ENCODE measurements at regions not wholly inside any gene's neighbourhood (a gene's known extent, or its start where the extent isn't known, plus 50 kb on each side); places are given as distances from the start of the nearest gene placed in this dataset.
A peak's percentile ranks its signal among the peaks of the same experiment; 100 is the strongest.

DNA sequence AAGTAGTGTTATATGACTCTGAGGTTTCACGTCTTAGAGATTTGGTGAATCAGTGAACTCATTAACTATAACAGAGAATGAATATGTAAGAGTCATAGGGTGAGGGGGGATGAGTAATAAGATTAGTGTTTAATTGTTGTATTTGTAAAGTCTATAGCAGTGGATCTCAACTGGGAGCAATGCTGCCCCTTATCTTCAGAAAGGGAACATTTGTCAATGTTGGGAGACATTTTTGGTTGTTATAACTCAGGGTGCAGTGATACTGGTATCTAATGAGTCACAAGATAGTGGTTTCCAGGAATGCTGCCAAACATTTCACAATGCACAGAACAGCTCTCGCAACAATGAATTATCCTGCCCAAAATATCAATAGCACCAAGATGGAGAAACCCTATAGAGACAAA, 1193.7 kb downstream of the GALC start:
- Histone ChIP-seq H4K20me1 (ENCODE audit: insufficient read depth, low read length) (no peaks in the 10 kb centered on the region), H3K23ac (ENCODE audit: low read depth, low read length) (no peak overlapping the region), H2BK120ac (ENCODE audit: low read depth, low read length) (peak overlapping the region; percentile 95), H3K36me3 (ENCODE audit: control insufficient read depth, insufficient read depth, low read length) (no peaks in the 10 kb centered on the region), H2BK15ac (ENCODE audit: low read depth, low read length) (no peak overlapping the region), H3K14ac (replicated peaks; ENCODE audit: low read depth, low read length) (no peak overlapping the region), H3K79me1 (ENCODE audit: low read depth in 1 of 2, low read length in 2 of 2) (no peaks in the 10 kb centered on the region), H3K27ac (ENCODE audit: insufficient read depth, low read length) (no peak overlapping the region), H3K4me1 (ENCODE audit: control insufficient read depth, insufficient read depth, low read length) (peaks cover 9% of the 10 kb centered on the region), H3K56ac (ENCODE audit: extremely low read depth, insufficient read depth, low read length) (no peak overlapping the region), H3K4ac (ENCODE audit: low read depth, low read length) (no peak overlapping the region), H2BK5ac (ENCODE audit: low read depth, low read length, poor library complexity, severe bottlenecking) (peak overlapping the region; percentile 94), H2BK20ac (ENCODE audit: low read depth, low read length) (peak overlapping the region; percentile 98; the same call in 1 of the 2 replicates), H3K4me2 (ENCODE audit: low read depth, low read length) (peak overlapping the region; percentile 52; the same call in 1 of the 2 replicates), H2AFZ (replicated peaks; ENCODE audit: low read length, poor library complexity) (no peak overlapping the region), H2AK5ac (ENCODE audit: low read depth, low read length) (no peak overlapping the region), H2AK9ac (replicated peaks; ENCODE audit: low read depth, low read length, poor library complexity) (no peak overlapping the region), H3K9ac (ENCODE audit: low read depth, low read length) (no peak overlapping the region), H3K27me3 (ENCODE audit: control insufficient read depth, insufficient read depth, low read length) (no peaks in the 10 kb centered on the region), H3K18ac (ENCODE audit: low read depth, low read length) (no peak overlapping the region), H3K9me1 (ENCODE audit: insufficient read depth, low read length) (no peaks in the 10 kb centered on the region), H3K4me3 (ENCODE audit: insufficient read depth, low read depth, low read length) (no peak overlapping the region), H4K5ac (ENCODE audit: low read depth, low read length) (no peak overlapping the region), H3K9me3 (ENCODE audit: control insufficient read depth, insufficient read depth, low read length) (no peaks in the 10 kb centered on the region; the same call in 1 of the 2 replicates), H4K8ac (ENCODE audit: low read depth in 2 of 2, low read length in 2 of 2) (no peak overlapping the region), H4K91ac (ENCODE audit: insufficient read depth, low read depth, low read length) (no peak overlapping the region)
- ATAC-seq (ENCODE audit: low read depth) (peak; percentile 88), DNase-seq (peak; percentile 98)
- dilution Hi-C loops (cut with HindIII; ENCODE audit: low sequenced_read_pairs, unreplicated experiment) (no loop called here), in situ Hi-C loops (cut with MboI; ENCODE audit: low sequenced_read_pairs) (no loop called here), intact Hi-C loops (cut with micrococcal nuclease) (loop anchor here (5.0 to 10.0 kb wide), 3 partner anchors 147 to 1234 kb away; no protein-coding TSS in a partner anchor)
- ChIA-PET POLR2A (ENCODE audit: unreplicated experiment) (no interaction called here), CTCF (no interaction called here)
- no CpG with 5 or more reads among the region's 2 CpGs for WGBS, 2 experiments (ENCODE audit: extremely low coverage in 2 of 2, insufficient read length in 1 of 2)
- BruUV-seq (replicated peaks): no TSS peak
- TF ChIP-seq RAD21 (IDR thresholded peaks at IDR 0.05; ENCODE audit: low read length) (peak; percentile 45), POLR2A (IDR thresholded peaks at IDR 0.05; ENCODE audit: low read depth, low read length) (no peak), BHLHE40 (IDR thresholded peaks at IDR 0.05; ENCODE audit: low read depth, low read length) (peak; percentile 57), CEBPB (IDR thresholded peaks at IDR 0.05; ENCODE audit: low read depth, low read length) (peak; percentile 99), MXI1 (IDR thresholded peaks at IDR 0.05; ENCODE audit: borderline replicate concordance, low read depth, low read length) (no peak), SMC3 (IDR thresholded peaks at IDR 0.05; ENCODE audit: low read depth, low read length) (no peak), NFE2L2 (IDR thresholded peaks at IDR 0.05; ENCODE audit: low read depth, low read length) (no peak), MAFK (IDR thresholded peaks at IDR 0.05; ENCODE audit: low read depth, low read length) (no peak), RFX5 (IDR thresholded peaks at IDR 0.05; ENCODE audit: low read depth, low read length) (no peak), CHD1 (IDR thresholded peaks at IDR 0.05; ENCODE audit: low read depth, low read length) (no peak)
- TF ChIP-seq, protein P1, sequence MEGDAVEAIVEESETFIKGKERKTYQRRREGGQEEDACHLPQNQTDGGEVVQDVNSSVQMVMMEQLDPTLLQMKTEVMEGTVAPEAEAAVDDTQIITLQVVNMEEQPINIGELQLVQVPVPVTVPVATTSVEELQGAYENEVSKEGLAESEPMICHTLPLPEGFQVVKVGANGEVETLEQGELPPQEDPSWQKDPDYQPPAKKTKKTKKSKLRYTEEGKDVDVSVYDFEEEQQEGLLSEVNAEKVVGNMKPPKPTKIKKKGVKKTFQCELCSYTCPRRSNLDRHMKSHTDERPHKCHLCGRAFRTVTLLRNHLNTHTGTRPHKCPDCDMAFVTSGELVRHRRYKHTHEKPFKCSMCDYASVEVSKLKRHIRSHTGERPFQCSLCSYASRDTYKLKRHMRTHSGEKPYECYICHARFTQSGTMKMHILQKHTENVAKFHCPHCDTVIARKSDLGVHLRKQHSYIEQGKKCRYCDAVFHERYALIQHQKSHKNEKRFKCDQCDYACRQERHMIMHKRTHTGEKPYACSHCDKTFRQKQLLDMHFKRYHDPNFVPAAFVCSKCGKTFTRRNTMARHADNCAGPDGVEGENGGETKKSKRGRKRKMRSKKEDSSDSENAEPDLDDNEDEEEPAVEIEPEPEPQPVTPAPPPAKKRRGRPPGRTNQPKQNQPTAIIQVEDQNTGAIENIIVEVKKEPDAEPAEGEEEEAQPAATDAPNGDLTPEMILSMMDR (conservative IDR thresholded peaks at IDR 0.05; ENCODE audit: low read depth, low read length): 0 out of 2 replicates have a peak, but pooled peaks have one; percentile 20
- TF ChIP-seq, protein P2, sequence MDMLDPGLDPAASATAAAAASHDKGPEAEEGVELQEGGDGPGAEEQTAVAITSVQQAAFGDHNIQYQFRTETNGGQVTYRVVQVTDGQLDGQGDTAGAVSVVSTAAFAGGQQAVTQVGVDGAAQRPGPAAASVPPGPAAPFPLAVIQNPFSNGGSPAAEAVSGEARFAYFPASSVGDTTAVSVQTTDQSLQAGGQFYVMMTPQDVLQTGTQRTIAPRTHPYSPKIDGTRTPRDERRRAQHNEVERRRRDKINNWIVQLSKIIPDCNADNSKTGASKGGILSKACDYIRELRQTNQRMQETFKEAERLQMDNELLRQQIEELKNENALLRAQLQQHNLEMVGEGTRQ (IDR thresholded peaks at IDR 0.05; ENCODE audit: low read depth, low read length): no peak
- TF ChIP-seq, protein P3, sequence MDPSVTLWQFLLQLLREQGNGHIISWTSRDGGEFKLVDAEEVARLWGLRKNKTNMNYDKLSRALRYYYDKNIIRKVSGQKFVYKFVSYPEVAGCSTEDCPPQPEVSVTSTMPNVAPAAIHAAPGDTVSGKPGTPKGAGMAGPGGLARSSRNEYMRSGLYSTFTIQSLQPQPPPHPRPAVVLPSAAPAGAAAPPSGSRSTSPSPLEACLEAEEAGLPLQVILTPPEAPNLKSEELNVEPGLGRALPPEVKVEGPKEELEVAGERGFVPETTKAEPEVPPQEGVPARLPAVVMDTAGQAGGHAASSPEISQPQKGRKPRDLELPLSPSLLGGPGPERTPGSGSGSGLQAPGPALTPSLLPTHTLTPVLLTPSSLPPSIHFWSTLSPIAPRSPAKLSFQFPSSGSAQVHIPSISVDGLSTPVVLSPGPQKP (IDR thresholded peaks at IDR 0.05; ENCODE audit: borderline replicate concordance, low read depth, low read length): no peak

Data from IMR-90 (cell line).